OCI-LY3 (cell line): ENCODE measurements at regions not wholly inside any gene's neighbourhood (a gene's known extent, or its start where the extent isn't known, plus 50 kb on each side); places are given as distances from the start of the nearest gene placed in this dataset.

Experiments used
- CTCF ChIP-seq: fragments of 200-600, 300-600 bp; sonication (generic); IDR thresholded peaks from 2 replicates; pipeline ENCODE4 v1.5.1; 2014; ENCODE audit warnings: antibody characterized with exemption, low read length, low read depth
- EZH2phosphoT487 ChIP-seq: fragments of 200-600 bp; shearing (Covaris generic); IDR thresholded peaks from 2 replicates; pipeline ENCODE4 v1.6.1; 2018; ENCODE audit warnings: antibody characterized with exemption, mixed run types, low read depth

GRCh38 chr16:52770828-52771227 is 223.9 kb upstream of the TOX3 start:
- TF ChIP-seq CTCF: no peak
- no peak for TF ChIP-seq EZH2phosphoT487
